Mammary epithelial cell (primary cell): ENCODE measurements at regions not wholly inside any gene's neighbourhood (a gene's known extent, or its start where the extent isn't known, plus 50 kb on each side); places are given as distances from the start of the nearest gene placed in this dataset.

Experiments
- EZH2 ChIP-seq: IDR thresholded peaks from 2 replicates; pipeline ENCODE4 v1.6.1; 2012; ENCODE audit warnings: low read length, inconsistent platforms, borderline replicate concordance
- TF ChIP-seq, protein P1 (sequence below), 2 donors: IDR thresholded peaks in 1 of 2; conservative IDR thresholded peaks in 1 of 2; 2 replicates each; pipeline ENCODE4 v1.5.1; 2011 to 2012; ENCODE audit warnings: inconsistent platforms in 2 of 2, low read length in 2 of 2, mild to moderate bottlenecking in 2 of 2, control low read depth in 1 of 2, low read depth in 1 of 2; ENCODE audit not compliant: insufficient read depth in 1 of 2; ENCODE audit errors: extremely low read depth in 1 of 2

DNA sequence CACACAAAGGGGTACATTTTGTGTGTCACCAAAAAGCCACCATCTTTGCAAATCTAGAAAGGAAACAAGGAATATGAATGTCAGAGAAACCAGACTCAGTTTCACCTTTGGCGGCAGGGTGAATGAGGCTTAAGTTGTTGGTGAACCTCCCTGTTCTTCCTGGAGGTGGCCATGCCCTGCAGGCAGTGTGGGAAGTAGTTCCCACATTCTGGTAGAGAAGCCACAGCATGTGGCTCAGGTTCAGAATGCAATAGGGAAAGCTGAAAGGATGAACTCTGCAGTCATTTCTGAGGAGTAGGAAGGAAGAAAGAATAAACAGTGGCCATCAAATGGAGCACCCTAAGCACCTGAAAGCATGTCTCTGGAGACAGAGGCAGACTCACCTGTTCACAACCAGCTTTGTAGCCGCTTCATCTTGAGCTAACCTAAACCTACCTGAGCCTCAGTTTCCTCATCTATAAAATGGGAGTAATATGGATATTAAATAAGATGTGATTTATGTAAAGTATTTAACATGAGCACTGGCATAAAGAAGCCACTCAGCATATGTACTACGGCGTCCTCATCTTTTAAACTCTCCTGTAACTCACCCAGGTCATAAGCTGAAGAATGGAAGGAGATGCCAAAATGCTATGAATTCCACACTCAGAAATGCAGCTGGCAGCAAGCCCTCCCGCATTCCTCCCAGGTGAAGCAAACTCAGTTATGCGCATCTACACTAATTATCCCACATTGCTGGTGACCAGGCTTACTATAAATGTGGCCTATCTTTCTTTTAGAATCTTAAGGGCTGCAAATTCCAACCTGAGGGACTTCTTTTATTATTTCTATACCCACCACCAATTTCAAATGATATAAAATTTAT is 86.0 kb downstream of the ZNF608 start:
- TF ChIP-seq, protein P1, sequence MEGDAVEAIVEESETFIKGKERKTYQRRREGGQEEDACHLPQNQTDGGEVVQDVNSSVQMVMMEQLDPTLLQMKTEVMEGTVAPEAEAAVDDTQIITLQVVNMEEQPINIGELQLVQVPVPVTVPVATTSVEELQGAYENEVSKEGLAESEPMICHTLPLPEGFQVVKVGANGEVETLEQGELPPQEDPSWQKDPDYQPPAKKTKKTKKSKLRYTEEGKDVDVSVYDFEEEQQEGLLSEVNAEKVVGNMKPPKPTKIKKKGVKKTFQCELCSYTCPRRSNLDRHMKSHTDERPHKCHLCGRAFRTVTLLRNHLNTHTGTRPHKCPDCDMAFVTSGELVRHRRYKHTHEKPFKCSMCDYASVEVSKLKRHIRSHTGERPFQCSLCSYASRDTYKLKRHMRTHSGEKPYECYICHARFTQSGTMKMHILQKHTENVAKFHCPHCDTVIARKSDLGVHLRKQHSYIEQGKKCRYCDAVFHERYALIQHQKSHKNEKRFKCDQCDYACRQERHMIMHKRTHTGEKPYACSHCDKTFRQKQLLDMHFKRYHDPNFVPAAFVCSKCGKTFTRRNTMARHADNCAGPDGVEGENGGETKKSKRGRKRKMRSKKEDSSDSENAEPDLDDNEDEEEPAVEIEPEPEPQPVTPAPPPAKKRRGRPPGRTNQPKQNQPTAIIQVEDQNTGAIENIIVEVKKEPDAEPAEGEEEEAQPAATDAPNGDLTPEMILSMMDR (conservative IDR thresholded peaks at IDR 0.05 in 1 of 2, IDR thresholded peaks at IDR 0.05 in 1 of 2; ENCODE audit: extremely low read depth in 1 of 2, insufficient read depth in 1 of 2, low read depth in 1 of 2, low read length in 2 of 2), result no peak
- TF ChIP-seq EZH2, result no peak
